ENCODE measurements at regions not wholly inside any gene's neighbourhood (a gene's known extent, or its start where the extent isn't known, plus 50 kb on each side); places are given as distances from the start of the nearest gene placed in this dataset.

- Histone ChIP-seq H3K4me3 (ENCODE audit: low read depth, low read length, poor library complexity, severe bottlenecking) (no peak overlapping the region), H3K27ac (ENCODE audit: low read depth, low read length, poor library complexity, severe bottlenecking) (no peak overlapping the region), H3K79me2 (ENCODE audit: insufficient read depth, low read depth, low read length) (no peaks in the 10 kb centered on the region), H2AFZ (ENCODE audit: low read length) (no peak overlapping the region), H3K4me1 (ENCODE audit: insufficient read depth, low read length, poor library complexity, severe bottlenecking) (no peaks in the 10 kb centered on the region), H3K36me3 (ENCODE audit: insufficient read depth, low read length) (no peaks in the 10 kb centered on the region), H3K9me2 (ENCODE audit: insufficient read depth, low read length) (no peaks in the 10 kb centered on the region), H4K20me1 (ENCODE audit: insufficient read depth, low read length) (no peaks in the 10 kb centered on the region), H3K9me3 (ENCODE audit: low read length) (no peaks in the 10 kb centered on the region), H3K4me2 (ENCODE audit: low read length) (no peak overlapping the region)
- no peak for TF ChIP-seq EZH2phosphoT487 (IDR thresholded peaks at IDR 0.05; ENCODE audit: borderline replicate concordance, low read depth, low read length)
- TF ChIP-seq CTCF (conservative IDR thresholded peaks at IDR 0.05; ENCODE audit: low read length), result no peak
- BruUV-seq (replicated peaks), result no TSS peak
- CTCF ChIA-PET (ENCODE audit: unreplicated experiment), result interaction anchor here (0.8 kb wide), 1 partner anchor 11 kb away, joined by 3 read pairs; no protein-coding TSS in a partner anchor
- no peak for DNase-seq (ENCODE audit: low spot score)
- intact Hi-C loops (cut with micrococcal nuclease; ENCODE audit: unreplicated experiment), result no loop called here
- POLR2A ChIA-PET, result interaction anchor here (0.6 to 1.2 kb wide), 3 partner anchors 36 to 597 kb away, joined by 3 read pairs; no protein-coding TSS in a partner anchor
Measured at GRCh38 chr5:54733101-54733500, 215.5 kb downstream of the SNX18 start.

GRCh38 chr5:54732108-54732507, 214.5 kb downstream of the SNX18 start:
- Histone ChIP-seq H3K27ac (ENCODE audit: low read depth, low read length, poor library complexity, severe bottlenecking) (no peak overlapping the region), H3K4me1 (ENCODE audit: insufficient read depth, low read length, poor library complexity, severe bottlenecking) (no peaks in the 10 kb centered on the region), H2AFZ (ENCODE audit: low read length) (no peak overlapping the region), H3K4me2 (ENCODE audit: low read length) (no peak overlapping the region), H3K36me3 (ENCODE audit: insufficient read depth, low read length) (no peaks in the 10 kb centered on the region), H4K20me1 (ENCODE audit: insufficient read depth, low read length) (no peaks in the 10 kb centered on the region), H3K9me3 (ENCODE audit: low read length) (no peaks in the 10 kb centered on the region), H3K79me2 (ENCODE audit: insufficient read depth, low read depth, low read length) (no peaks in the 10 kb centered on the region), H3K9me2 (ENCODE audit: insufficient read depth, low read length) (no peaks in the 10 kb centered on the region), H3K4me3 (ENCODE audit: low read depth, low read length, poor library complexity, severe bottlenecking) (no peak overlapping the region)
- ChIA-PET CTCF (ENCODE audit: unreplicated experiment) (no interaction called here), POLR2A (interaction anchor here (0.6 to 1.5 kb wide), 2 partner anchors 12 to 269 kb away, joined by 3 to 4 read pairs; no protein-coding TSS in a partner anchor)
- TF ChIP-seq EZH2phosphoT487 (IDR thresholded peaks at IDR 0.05; ENCODE audit: borderline replicate concordance, low read depth, low read length) (no peak), CTCF (conservative IDR thresholded peaks at IDR 0.05; ENCODE audit: low read length) (no peak)
- intact Hi-C loops (cut with micrococcal nuclease; ENCODE audit: unreplicated experiment), result no loop called here
- no peak for DNase-seq (ENCODE audit: low spot score)
- BruUV-seq (replicated peaks), result no TSS peak

- POLR2A ChIA-PET, result no interaction called here
- Histone ChIP-seq H3K4me3 (ENCODE audit: low read depth, low read length, poor library complexity, severe bottlenecking) (no peak overlapping the region), H3K4me2 (ENCODE audit: low read length) (no peak overlapping the region), H4K20me1 (ENCODE audit: insufficient read depth, low read length) (no peaks in the 10 kb centered on the region), H2AFZ (ENCODE audit: low read length) (no peak overlapping the region), H3K9me2 (ENCODE audit: insufficient read depth, low read length) (no peaks in the 10 kb centered on the region), H3K36me3 (ENCODE audit: insufficient read depth, low read length) (no peaks in the 10 kb centered on the region), H3K79me2 (ENCODE audit: insufficient read depth, low read depth, low read length) (no peaks in the 10 kb centered on the region), H3K27ac (ENCODE audit: low read depth, low read length, poor library complexity, severe bottlenecking) (no peak overlapping the region), H3K9me3 (ENCODE audit: low read length) (no peaks in the 10 kb centered on the region), H3K4me1 (ENCODE audit: insufficient read depth, low read length, poor library complexity, severe bottlenecking) (no peaks in the 10 kb centered on the region)
- intact Hi-C loops (cut with micrococcal nuclease; ENCODE audit: unreplicated experiment), result no loop called here
- no peak for DNase-seq (ENCODE audit: low spot score)
- CTCF ChIA-PET (ENCODE audit: unreplicated experiment), result no interaction called here
- no peak for TF ChIP-seq CTCF (conservative IDR thresholded peaks at IDR 0.05; ENCODE audit: low read length)
- no peak for TF ChIP-seq EZH2phosphoT487 (IDR thresholded peaks at IDR 0.05; ENCODE audit: borderline replicate concordance, low read depth, low read length)
- BruUV-seq (replicated peaks), result no TSS peak
Measured at GRCh38 chr5:54728588-54728915, 211.0 kb downstream of the SNX18 start.
